GM21717 (cell line): ENCODE measurements at regions not wholly inside any gene's neighbourhood (a gene's known extent, or its start where the extent isn't known, plus 50 kb on each side); places are given as distances from the start of the nearest gene placed in this dataset.
A peak's percentile ranks its signal among the peaks of the same experiment; 100 is the strongest.

Source experiments
- ATAC-seq: cut with Tn5 transposase; IDR thresholded peaks from one replicate; pipeline ENCODE4 v1.9.1; 2021; ENCODE audit warnings: mild to moderate bottlenecking, moderate library complexity; ENCODE audit not compliant: unreplicated experiment

DNA sequence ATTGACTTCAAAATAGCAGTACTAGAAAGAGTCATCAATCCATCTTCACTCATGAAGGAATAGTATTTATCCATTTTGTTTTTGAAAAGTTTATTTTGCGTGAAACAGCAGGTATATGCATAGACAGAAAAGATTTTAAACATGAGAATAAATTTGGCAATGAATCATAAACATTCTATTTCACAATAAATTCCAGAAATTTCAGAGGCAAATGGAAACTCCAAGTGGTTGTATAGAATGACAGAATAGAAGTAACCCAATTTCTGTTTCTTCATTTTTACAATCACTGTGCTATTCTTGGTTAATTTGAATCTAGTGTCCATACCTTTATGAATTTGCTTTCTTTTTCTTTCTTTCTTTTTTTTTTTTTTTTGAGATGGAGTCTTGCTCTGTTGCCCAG, 173.0 kb upstream of the ECI2 start:
- ATAC-seq, result no peak

DNA sequence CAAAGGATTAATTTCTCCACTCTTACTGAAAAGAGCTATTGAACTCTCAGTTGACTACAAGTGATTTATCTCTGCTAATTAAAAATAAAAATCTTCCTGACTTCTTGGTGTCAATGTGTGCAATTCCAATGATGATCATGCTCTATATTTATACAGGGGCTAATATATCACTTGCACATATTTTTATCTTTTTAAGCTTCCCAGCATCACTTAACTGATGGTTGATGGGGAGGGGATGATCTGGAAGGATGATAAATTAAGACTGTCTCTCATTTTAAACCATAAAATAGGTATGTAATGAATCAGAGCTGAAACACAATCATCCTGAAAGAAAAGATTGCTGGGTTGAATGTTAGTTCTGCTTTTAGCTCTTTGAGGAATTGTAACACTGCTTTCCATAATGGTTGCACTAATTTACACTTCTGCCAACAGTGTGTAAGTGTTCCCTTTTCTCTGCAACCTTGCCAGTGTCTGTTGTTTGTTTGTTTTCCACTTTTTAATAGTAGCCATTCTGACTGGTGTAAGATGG, 169.6 kb upstream of the ECI2 start:
- no peak for ATAC-seq

DNA sequence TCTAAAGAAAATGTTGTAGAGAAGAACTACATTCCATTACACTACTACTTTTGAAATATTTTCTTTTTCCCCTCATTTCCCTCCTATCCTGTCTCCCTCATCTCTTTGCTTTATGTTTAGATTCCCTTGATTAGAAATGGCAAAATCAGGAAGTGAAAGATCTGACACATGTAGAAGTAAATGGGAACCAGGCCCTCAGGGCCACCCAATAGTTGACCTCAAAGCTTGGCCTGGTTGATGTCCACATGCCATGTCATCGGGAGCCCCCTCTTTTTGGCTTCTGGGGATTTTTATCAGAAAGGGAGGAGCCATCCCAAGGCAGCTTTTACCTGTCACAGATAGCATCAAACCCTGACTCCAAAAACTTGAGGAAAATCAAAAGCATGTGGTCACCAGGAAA, 168.3 kb upstream of the ECI2 start:
- no peak for ATAC-seq

DNA sequence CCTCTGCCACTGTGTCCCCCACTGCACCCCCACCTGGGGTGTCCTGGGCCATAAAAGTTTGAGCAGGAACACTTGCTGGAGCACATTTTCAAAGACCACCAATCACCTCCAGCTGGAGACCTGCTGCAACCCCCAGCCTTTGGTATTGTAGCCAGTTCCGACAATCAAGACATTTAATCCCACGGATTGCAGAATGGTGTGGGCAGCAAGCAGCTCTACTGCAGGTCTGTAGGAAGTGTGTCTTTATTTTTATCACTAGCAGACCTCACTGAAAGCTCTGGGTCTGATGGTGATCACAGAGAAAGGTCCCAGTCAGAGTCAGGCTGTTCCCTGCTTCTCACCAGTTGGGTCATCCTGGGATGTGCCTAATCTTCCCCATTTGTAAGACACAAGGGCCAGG, 167.1 kb upstream of the ECI2 start:
- no peak for ATAC-seq

DNA sequence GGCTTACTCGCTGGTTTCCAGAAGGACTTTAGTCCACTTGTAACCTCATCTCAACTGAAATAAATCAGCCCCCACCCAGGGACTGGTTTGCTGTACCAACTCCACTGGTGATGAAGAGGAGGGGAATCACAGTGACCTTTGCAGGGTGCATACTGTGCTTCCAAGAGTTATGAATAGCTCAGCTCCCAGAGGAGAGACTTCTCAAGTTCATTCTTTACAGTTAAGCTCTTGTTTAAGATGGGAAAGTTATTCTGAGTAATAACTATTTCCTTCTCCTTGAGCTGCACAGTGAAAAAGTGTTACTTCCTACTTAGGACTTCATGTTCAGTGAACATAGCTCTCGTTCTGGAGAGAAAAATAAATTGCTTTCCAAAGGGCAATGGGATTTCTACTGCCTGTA, 166.5 kb upstream of the ECI2 start:
- no peak for ATAC-seq

DNA sequence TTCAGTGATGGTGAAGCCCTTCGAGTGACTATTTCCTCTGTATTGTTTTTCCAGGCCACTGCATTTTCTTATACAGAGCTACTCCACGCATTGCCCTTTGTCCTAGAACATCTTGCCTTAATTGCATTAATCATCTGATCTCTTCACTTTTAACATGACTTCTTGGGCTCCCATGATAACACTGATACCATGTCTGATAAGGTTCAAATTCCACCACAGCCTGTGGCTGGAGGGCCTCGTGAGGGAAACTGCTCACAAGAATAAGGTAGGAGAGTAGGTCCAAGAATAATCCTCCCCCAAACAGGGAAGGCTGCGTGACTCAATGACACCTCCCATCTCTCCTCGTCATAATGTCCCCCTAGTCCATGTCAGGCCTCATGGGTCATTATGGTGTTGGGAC, 165.5 kb upstream of the ECI2 start:
- ATAC-seq, result no peak

DNA sequence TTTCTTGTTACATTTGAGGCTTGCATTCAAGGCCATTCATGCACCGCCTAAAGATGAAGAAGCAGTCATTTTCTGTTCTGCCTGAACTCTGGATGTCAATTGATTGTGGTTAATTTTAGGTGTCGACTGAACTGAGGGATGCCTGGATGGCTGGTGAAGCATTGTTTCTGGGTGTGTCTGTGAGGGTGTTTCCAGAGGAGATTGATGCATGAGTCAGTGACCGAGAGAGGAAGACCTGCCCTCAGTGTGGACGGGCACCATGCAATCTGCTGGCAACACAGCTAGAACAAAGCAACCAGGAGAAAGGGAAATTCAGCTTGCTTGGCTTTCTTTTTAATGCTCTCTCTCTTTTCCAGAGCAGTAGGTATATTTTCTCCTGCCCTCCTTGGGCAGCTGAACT, 164.1 kb upstream of the ECI2 start:
- ATAC-seq, result no peak

DNA sequence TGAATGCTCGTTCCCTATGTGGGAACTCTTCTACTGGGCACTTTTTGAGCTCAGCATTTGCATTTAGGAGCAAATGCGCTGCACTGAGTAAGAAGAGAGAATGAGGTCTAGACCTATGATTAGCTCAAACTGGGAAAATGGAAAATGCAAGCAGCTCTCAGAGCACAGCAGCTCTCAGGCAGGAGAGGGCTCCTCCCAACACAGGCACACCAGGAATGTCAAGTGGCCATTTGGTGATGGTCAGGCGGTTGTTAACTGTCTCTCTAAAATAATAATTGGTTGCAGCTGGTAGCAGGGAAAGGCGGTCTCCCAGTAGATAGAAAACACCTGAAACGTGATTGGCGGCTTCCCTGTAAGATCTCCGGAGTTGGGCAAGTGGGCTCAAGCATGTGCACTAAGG, 162.0 kb upstream of the ECI2 start:
- no peak for ATAC-seq

DNA sequence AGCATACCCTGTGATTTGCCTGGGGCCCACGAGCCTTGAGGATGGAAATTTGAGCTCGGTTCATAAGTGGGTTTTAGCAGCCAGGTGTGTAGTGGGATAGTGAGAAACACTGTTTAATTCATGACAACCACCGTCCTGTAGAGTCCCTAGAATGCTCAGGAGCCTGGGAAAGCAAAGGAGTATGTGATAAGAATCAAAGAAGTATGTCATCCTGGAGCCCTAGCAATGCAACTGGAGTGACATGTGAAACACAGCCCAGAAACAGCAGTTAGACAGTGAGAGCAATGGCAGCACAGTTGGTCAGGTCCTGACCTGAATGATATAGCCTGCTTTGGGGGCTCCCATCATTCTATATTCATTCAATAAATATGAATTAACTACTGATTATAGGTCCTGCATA, 161.2 kb upstream of the ECI2 start:
- no peak for ATAC-seq

- ATAC-seq, result no peak
These were observed 160.4 kb upstream of the ECI2 start for GRCh38 chr6:4295783-4296155.

GRCh38 chr6:4295058-4295782, 159.8 kb upstream of the ECI2 start:
- no peak for ATAC-seq

DNA sequence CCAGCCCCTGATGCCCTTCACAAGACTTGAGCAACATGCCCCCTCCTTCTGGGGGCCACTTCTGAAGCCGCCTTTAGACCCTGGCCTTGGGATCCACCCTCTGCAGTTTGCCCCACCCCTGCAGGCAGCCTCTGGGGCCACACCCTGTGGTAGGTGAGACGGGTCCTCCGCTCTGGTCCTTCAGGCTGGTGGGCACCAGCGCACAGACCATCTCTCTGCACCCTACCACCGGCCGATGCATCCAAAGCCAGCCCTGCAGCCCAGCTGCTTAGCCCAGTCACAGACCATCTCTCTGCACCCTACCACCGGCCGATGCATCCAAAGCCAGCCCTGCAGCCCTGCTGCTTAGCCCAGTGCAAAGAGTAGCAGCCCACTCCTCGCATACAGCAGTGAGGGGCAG, 159.3 kb upstream of the ECI2 start:
- ATAC-seq, result no peak

DNA sequence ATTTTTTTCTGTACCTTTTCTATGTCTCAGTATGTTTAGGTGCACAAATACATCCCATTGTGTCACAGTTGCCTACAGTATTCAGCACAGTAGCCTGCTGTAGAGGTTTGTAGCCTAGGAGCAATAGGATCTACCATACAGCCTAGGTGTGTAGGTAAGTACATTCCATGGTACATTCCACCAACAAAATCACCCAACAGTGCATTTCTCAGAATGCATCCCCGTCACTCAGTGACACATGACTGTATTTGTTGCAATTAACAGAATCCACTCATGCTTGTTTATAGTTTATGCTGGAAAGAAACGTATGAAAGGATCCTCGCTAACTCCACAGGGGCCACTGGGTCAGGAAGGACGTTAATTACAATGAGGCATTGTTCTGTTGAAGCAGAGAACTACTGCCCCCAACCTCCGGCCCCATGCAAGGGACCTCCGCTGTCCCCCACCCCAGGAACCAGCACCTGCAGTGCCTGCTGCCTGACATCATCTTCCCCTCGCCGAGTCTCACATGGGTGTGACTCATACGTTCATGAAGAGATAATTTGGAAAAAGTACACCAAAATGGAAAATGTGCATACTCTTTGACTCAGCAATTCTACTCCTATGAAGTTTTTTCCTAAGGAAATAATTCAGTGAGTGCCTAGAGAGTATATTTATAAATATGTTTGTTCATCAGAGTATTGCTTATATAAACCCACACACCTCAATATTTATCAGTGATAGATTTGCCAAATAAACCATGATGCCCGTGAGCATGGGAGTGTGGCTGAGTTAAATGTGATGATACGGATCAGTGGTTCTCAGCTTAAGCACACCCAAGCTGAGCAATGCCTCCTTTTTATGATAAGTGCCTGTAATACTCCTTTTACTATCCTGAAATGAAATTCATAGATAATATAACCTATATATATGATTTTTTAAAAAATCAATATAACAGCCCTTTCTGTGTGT, 156.4 kb upstream of the ECI2 start:
- ATAC-seq, result no peak

DNA sequence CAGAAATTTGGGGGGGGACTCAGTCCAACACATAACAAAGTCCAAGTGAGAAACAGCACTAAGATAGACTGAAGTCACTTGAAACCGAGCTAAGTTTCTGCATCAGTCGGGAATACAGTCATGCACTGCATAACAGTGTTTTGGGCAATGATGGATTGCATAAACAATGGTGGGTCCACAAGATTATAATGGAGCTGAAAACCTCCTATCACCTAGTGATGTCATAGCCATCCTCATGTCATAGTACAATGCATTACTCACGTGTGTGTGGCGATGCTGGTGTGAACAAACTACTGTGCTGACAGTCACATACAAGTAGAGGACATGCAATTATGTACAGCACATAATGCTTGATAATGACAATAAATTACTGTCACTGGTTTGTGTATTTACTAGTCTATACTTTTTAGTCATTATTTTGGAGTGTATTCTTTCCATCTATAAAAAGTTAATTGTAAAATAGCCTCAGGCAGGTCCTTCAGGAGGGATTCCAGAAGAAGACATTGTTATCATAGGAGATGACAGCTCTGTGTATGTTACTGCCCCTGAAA, 154.5 kb upstream of the ECI2 start:
- ATAC-seq, result no peak

DNA sequence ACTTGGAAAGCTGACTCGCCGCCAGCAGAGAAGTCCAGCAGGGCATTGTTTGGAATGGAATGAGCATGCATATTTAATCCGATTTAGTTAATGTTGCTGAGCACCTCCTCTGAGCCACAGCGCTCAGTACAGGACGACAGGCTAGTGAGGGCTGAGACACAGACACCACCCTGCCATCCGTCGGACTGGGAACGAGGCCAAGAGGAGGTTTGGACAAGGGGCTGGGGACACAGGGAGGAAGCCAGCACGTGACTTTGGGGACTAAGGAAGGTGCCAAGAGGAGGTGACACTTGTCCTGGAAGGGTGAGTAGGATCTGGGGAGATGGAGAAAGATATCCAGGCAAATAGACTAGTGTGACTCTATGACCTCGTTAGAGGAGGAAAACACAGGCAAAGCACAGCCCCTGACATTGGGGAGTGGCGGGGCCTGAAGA, 152.5 kb upstream of the ECI2 start:
- no peak for ATAC-seq

GRCh38 chr6:4287372-4287771, 152.0 kb upstream of the ECI2 start:
- ATAC-seq, result no peak

DNA sequence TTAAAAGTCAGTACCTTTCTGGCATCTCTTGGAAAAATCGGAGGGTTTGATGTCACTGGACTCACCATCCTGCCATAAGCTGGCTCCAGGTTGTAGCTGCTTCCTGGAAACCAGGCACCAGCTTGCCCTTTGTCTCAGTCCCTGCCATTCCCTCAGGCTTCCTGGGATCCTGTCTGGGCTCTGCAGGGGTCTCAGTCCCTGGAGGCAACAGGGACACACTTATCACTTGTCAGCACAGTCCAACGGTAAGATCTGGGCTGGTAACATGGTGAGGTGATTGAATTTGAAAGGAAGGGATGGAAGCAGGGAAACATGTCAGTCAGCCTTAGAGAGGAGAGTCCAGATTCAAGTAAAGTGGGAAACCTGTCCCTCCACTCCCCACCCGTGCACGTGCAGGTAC, 147.6 kb upstream of the ECI2 start:
- no peak for ATAC-seq

DNA sequence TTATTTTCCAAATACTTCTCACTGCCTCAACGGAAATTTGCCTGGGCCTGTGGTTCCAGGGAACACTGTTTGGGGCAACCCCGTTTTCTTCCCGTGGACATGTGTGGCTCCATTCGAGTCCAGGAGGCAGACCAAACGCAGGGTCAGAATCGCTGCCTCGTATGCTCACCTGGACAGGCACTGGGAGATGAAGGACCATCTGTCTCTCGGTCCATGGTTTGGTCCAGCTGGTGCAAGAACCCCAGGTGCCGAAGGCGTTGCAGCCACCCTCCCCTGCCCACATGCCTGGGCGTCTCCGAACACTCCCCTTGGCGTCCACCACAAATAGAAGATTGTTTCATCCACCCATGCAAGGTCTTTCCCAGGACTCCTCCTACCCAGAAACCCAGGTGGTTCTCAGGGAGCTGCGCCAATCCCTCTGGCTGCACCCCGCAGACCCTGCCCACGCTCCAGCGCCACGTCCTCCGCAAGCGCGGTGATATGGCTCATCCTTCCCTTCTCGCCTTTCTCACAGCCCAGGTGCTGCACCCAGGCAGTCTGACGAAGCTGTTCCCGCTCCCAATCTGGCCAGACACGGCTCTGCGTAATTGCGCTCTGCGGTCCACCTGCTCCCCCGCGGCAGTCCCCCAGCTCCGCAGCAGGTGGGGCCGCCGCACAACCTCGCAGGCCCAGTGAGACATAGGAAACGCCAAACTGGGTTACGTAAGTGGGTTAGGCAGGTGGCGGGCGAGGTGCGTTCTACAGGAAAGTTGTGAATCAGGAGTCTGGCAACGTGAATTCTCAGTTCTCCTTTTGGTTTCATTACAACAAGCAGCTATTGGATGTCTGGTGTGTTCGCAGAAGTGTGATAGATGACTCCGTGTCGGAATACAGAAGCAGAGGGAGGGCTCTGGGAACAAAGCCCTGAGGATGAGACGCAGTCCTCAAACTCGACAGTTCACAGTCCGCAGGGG, 146.2 kb upstream of the ECI2 start:
- peak; percentile 93 for ATAC-seq

DNA sequence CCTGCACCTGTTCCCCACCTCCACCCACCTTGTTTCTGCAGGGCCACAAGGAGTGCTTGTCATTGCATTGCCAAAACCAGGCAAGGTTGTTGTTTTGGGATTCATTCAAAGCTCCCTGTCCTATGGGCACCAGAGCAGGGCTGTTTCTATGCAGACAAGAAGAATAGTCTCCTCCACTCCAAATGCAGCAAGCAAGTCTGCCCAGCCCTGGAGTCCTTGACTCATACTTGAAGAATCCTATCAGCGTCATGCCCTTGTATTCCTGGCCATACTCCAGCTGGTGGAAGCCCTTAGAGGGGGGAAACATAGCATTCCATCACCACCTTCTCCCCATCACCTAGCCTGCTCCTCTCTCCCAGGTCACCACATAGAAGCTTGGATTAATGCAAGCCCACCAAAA, 145.3 kb upstream of the ECI2 start:
- no peak for ATAC-seq

DNA sequence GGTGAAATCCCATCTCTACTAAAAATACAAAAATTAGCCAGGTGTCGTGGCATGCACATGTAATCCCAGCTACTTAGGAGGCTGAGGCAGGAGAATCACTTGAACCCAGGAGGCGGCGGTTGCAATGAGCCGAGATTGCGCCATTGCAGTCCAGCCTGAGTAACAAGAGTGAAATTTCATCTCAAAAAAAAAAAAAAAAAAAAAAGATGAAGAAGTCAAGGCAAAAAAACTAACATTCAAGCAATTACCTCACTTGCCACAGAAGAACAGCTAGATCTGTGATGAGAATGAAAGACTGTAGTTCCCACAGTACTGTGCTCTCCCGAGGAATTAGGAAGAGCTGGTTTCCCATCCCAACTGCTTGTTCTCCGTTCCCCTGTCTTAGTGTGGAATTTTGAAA, 144.7 kb upstream of the ECI2 start:
- no peak for ATAC-seq
